NB4 (cell line): ENCODE measurements at regions not wholly inside any gene's neighbourhood (a gene's known extent, or its start where the extent isn't known, plus 50 kb on each side); places are given as distances from the start of the nearest gene placed in this dataset.
"Not testable (repeated sequence)": the region's sequence is repeated elsewhere in the genome, so short reads cannot be mapped to it uniquely, and the experiment has no call there.

Experiments used
- DNase-seq: peaks from one replicate; pipeline ENCODE4 v3.0.0; 2010; ENCODE audit warnings: low read depth
- H3K4me3 ChIP-seq: one replicate; pipeline ENCODE4 v1.5.1; 2011; ENCODE audit warnings: mild to moderate bottlenecking, low read depth, low read length, moderate library complexity
- CTCF ChIP-seq: IDR thresholded peaks from one replicate; pipeline ENCODE4 v1.5.1; 2012; ENCODE audit warnings: low read depth, low read length
- MAX ChIP-seq: IDR thresholded peaks from 2 replicates; pipeline ENCODE4 v1.6.1; 2011; ENCODE audit warnings: low read depth, low read length
- MYC ChIP-seq: IDR thresholded peaks from 2 replicates; pipeline ENCODE4 v1.6.1; 2011; ENCODE audit warnings: low read depth, low read length
- POLR2A ChIP-seq: IDR thresholded peaks from 2 replicates; pipeline ENCODE4 v1.6.1; 2011; ENCODE audit warnings: mild to moderate bottlenecking; ENCODE audit not compliant: insufficient read length; ENCODE audit errors: extremely low read depth

- DNase-seq: no peak
- TF ChIP-seq MYC: no peak
- TF ChIP-seq MAX: no peak
- no peak for TF ChIP-seq CTCF
- no peak for TF ChIP-seq POLR2A
- H3K4me3 ChIP-seq: no peak overlapping the region
Observed at GRCh38 chr2:44063033-44063432, 67.2 kb upstream of the LRPPRC start.

- H3K4me3 ChIP-seq, DNase-seq: not testable (repeated sequence)
Observed at GRCh38 chr2:44064281-44064680, 68.5 kb upstream of the LRPPRC start.

GRCh38 chr2:44067012-44067790 is 71.4 kb upstream of the LRPPRC start:
- not testable (repeated sequence) for DNase-seq, H3K4me3 ChIP-seq

GRCh38 chr2:44067791-44068181 is 72.0 kb upstream of the LRPPRC start:
- not testable (repeated sequence) for DNase-seq, H3K4me3 ChIP-seq

GRCh38 chr2:44071454-44072046 is 75.8 kb upstream of the LRPPRC start:
- DNase-seq: no peak
- TF ChIP-seq POLR2A: no peak
- no peak for TF ChIP-seq MYC
- no peak for TF ChIP-seq MAX
- no peak for TF ChIP-seq CTCF
- H3K4me3 ChIP-seq: no peak overlapping the region

GRCh38 chr2:44073667-44074066 is 77.9 kb upstream of the LRPPRC start:
- not testable (repeated sequence) for DNase-seq, H3K4me3 ChIP-seq

GRCh38 chr2:44074795-44075194 is 79.0 kb upstream of the LRPPRC start:
- H3K4me3 ChIP-seq, DNase-seq: not testable (repeated sequence)

- H3K4me3 ChIP-seq: no peak overlapping the region
- DNase-seq: peak; percentile 23
Observed at GRCh38 chr2:44075541-44075940, 79.8 kb upstream of the LRPPRC start.

More at GRCh38 chr2:44075541-44075940, 79.8 kb upstream of the LRPPRC start:
- TF ChIP-seq CTCF (no peak), MAX (no peak), MYC (no peak), POLR2A (no peak)
